Islet precursor cell (in vitro differentiated cells): ENCODE measurements at regions not wholly inside any gene's neighbourhood (a gene's known extent, or its start where the extent isn't known, plus 50 kb on each side); places are given as distances from the start of the nearest gene placed in this dataset.
"Not testable (repeated sequence)": the region's sequence is repeated elsewhere in the genome, so short reads cannot be mapped to it uniquely, and the experiment has no call there.

Experiments used
- DNase-seq: peaks from one replicate; pipeline ENCODE4 v3.0.0-alpha.2; 2018

DNA sequence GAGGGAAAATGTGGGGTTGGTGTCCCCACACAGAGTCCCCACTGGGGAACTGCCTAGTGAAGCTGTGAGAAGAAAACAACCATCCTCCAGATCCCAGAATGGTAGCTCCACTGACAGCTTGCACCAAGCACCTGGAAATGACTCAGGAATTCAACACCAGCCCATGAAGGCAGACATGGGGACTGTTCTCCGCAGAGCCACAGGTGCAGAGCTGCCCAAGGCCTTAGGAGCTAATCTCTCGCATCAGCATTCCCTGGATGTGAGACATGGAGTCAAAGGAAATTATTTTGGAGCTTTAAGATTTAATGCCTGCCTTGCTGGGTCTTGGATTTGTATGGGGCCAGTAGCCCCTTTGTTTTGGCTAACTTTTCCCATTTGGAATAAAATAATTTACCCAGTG is 367.9 kb downstream of the FAM133A start:
- no peak for DNase-seq

GRCh38 chrX:94045724-94046123 is 371.7 kb downstream of the FAM133A start:
- no peak for DNase-seq

DNA sequence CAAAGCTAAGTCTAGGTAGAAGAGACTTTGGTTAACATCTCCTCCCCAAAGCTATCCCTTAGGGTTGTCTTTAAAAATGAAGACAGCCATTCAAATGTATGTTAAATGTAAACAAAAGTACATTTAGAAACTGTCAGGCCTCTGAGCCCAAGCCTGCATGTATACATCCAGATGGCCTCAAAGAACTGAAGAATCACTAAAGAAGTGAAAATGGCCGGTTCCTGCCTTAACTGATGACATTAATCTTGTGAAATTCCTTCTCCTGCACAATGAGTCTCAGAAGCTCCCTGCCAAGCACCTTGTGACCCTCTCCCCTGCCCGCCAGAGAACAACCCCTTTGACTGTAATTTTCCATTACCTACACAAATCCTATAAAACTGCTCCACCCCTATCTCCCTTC is 377.9 kb downstream of the FAM133A start:
- DNase-seq, result peak; percentile 53

- no peak for DNase-seq
Measured at GRCh38 chrX:94053575-94053974, 379.6 kb downstream of the FAM133A start.

DNA sequence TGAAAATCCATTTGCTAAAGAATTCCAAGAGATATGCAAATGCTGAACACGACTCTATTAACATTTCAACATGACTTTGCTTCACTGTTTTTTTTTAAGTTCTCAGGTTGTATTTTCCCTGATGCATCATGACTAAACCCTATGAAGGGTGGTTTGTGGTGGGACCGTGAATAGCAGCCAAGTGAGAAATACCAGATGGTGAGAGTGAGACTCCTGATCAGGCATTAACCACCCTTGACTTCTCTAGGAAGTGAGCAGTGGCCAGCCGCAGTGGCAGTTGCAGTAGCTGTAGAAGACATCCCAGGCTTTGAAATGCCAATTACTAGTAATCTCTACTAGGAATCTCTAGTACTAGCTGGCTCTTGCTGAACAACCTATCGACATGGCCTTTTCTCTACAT is 383.4 kb downstream of the FAM133A start:
- peak; percentile 52 for DNase-seq

GRCh38 chrX:94058728-94059382 is 384.8 kb downstream of the FAM133A start:
- DNase-seq, result peak; percentile 58

DNA sequence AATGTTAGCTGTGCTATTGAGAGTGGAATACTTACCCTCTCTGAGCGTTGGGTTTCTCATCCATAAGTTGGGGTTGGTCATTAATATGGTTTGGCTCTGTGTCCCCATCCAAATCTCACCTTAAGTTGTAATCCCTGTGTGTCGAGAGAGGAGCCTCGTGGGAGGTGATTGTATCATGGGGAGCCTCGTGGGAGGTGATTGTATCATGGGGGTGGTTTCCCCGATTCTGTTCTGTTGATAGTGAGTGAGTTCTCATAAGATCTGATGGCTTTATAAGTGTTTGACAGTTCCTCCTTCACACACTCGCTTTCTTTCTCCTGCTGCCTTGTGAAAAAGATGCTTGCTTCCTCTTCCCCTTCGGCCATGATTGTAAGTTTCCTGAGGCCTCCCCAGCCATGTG is 391.1 kb downstream of the FAM133A start:
- no peak for DNase-seq

DNA sequence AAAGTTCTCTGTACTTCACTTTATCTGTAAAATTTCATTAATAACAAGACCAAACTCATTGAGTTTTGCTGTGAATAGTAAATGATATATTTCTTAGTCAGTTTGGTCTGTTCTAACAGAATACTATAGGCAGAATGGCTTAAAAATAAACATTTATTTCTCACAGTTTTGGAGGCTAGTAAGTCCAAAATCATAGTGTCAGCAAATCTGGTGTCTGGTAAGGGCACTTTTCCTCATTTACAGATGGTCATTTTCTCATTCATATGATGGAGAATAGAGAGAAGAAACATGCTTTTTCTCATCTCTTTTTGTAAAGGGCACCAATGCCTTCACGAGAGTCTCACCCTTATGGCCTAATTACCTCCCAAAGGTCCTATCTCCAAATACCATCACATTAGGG is 415.1 kb downstream of the FAM133A start:
- DNase-seq, result no peak

GRCh38 chrX:94097868-94098267 is 423.9 kb downstream of the FAM133A start:
- no peak for DNase-seq

DNA sequence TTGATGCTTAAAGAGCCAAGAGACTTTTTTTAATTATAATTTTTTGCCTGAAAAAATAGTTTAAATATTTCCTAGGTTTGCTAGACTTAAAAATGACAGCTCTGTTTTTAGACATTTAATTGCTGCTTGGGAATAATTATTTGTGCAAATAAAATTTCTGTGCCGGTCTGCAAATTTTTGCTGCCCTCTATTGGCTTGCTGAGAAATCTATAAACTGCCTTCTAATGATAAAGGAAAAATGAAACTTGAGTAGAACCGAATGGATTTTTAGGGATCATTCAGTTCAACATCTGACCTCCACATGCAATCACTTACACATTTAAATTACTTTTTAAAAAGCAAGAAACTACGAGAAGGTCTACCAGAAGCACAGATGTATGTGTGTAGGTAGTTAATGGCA is 434.0 kb downstream of the FAM133A start:
- DNase-seq, result no peak

DNA sequence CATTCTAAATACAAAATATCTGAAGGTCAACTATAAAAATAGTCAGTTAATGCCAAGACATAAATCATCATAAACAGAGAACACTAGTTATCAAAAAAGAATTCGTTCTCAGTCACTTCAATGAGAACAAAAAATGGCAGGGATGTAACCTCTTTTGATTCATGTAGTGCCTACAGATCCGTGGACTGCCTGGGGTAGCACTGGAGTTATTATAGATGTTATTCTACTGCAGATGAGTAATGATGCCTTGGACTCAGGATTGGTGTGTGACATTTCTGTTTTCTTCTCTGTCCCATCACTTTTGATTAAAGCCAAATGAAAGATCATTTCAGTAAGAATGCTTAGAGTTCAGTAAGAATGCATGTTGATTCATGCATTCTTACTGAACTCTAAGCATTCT is 440.4 kb downstream of the FAM133A start:
- no peak for DNase-seq

DNA sequence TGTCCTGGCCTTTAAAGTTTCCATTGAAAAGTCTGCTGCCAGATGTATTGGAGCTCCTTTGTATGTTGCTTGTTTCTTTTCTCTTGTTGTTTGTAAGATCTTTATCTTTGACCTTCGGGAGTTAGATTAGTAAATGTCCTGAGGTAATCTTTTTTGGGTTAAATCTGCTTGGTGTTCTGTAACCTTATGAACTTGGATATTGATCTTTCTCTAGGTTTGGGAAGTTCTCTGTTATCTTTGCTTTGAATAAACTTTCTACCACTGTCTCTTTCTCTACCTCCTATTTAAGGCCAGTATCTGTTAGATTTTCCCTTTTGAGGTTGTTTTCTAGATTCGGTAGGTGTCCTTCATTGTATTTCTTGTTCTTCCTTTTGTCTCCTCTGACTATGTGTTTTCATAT is 447.8 kb downstream of the FAM133A start:
- DNase-seq, result no peak

GRCh38 chrX:94123062-94123461 is 449.1 kb downstream of the FAM133A start:
- DNase-seq, result peak; percentile 79

DNA sequence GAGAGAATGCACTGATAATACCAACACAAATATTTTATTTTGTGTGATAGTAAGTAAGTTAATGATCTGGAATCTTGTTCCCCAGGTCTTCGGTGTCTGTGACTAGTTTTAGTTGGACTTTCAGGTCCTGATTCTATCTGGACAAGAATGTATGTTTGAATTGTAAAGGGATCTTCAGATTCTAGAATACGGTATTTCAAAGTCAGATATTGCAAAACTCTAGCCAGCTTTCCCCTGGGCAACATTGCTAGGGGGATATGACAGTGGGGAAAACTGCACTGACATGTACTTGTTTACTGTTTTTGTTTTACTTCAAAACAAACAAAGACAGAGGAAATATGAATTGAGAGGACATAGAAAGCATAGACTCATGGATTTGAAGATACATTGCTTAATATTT is 489.0 kb downstream of the FAM133A start:
- no peak for DNase-seq

GRCh38 chrX:94178145-94178788 is 504.3 kb downstream of the FAM133A start:
- DNase-seq, result peak; percentile 63

DNA sequence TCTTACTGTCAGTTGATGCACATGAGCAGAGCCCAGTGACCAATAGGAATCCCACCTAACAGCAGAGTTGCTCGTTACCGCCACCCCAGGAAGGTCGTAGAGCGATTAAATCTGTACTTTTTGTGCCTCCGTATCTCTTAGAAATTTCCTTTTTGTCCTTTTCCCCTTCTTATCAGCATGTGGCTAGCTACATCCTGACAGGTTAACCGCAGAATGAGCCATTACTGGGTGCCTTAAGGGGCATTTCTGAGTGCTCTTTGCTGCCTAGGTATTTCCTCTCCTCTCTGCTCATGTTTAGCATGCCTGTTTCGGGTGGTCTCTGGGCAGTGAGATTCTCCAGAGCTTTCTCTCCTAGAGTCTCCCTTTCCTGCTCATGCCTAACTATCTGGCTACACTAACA is 530.5 kb downstream of the FAM133A start:
- DNase-seq, result peak; percentile 89

- DNase-seq, result no peak
Measured at GRCh38 chrX:94216738-94217137, 542.7 kb downstream of the FAM133A start.

GRCh38 chrX:94252211-94252610 is 578.2 kb downstream of the FAM133A start:
- no peak for DNase-seq

- no peak for DNase-seq
Measured at GRCh38 chrX:94256396-94256795, 582.4 kb downstream of the FAM133A start.

DNA sequence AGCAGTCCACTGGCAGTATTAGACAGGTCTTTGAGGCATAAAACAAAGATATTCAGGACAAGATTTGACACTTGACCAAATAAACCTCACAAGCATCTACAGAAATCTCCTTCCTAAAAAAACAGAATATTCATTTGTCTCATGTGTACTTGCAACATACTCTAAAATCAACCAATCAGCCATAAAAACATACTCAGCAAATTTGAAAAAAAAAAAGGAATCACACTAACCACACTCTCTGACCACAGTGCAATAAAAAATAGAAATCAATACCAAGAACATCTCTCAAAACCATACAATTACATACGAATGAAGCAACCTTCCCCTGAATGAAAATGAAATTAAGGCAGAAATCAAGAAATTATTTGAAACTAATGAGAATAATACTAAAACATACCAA is 591.3 kb downstream of the FAM133A start:
- DNase-seq, result no peak

GRCh38 chrX:94288325-94288724 is 614.3 kb downstream of the FAM133A start:
- no peak for DNase-seq

GRCh38 chrX:94288972-94289371 is 615.0 kb downstream of the FAM133A start:
- no peak for DNase-seq

DNA sequence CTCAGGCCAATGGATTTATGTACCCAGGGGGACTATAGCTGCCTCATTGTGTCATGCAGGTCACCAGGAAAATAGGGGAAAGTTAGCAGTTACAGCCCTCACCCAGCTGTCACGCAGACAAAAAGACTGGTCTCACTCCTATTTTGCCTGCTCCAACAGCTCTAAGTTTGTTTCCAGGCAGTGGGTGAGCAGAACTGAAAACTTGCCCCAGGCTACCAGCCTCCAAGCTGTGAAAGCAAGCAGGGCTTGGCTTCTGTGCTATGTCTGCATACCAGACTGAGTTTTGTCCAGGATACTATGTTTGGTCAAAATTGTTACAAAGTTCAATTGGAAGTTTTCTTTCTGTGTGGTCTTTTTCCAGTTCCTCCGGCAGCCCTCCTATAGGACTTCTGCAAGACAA is 628.4 kb downstream of the FAM133A start:
- peak; percentile 90 for DNase-seq

DNA sequence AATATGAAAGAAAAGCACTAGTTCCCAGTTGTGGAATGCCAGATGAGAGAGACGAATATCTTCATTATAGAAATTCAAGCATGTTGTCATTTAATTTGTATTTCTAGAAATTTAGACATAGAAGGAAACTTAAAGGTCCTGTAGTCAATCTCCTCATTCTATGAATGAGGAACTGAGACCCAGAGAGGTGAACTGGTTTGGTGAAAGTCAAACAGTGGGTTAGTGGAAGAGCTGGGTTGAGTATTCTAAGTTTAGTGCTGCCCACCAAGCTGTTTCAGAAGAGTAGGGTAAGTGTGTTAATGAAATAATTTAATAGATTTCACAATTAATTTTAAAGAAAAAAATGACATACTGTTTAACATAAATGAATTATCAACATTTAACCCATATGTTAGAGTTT is 655.2 kb downstream of the FAM133A start:
- no peak for DNase-seq

GRCh38 chrX:94341730-94342129 is 667.7 kb downstream of the FAM133A start:
- DNase-seq, result not testable (repeated sequence)
